BE2C (cell line): ENCODE measurements at regions not wholly inside any gene's neighbourhood (a gene's known extent, or its start where the extent isn't known, plus 50 kb on each side); places are given as distances from the start of the nearest gene placed in this dataset.

ENCODE experiments used
- DNase-seq: peaks from one replicate; pipeline ENCODE4 v3.0.0-alpha.2; 2020
- H3K27me3 ChIP-seq: fragments of 250-450 bp; sonication (Bioruptor Pico); 2 replicates; pipeline ENCODE4 v1.5.1; 2020; ENCODE audit warnings: mild to moderate bottlenecking
- H3K36me3 ChIP-seq: fragments of 250-450 bp; sonication (Bioruptor Pico); 2 replicates; pipeline ENCODE4 v1.5.1; 2020; ENCODE audit warnings: mild to moderate bottlenecking
- H3K4me1 ChIP-seq: fragments of 250-450 bp; sonication (Bioruptor Pico); 2 replicates; pipeline ENCODE4 v1.5.1; 2020
- H3K4me3 ChIP-seq: 2 replicates; pipeline ENCODE4 v1.5.1; 2011; ENCODE audit warnings: low read depth, low read length
- H3K9me3 ChIP-seq: fragments of 250-450 bp; sonication (Bioruptor Pico); 2 replicates; pipeline ENCODE4 v1.5.1; 2020
- CTCF ChIP-seq: IDR thresholded peaks from 2 replicates; pipeline ENCODE4 v1.5.1; 2012; ENCODE audit warnings: mild to moderate bottlenecking, low read depth, low read length

GRCh38 chr6:11854408-11855165, 76.0 kb upstream of the ADTRP start:
- no peak for TF ChIP-seq CTCF
- Histone ChIP-seq H3K27me3 (no peaks in the 10 kb centered on the region), H3K36me3 (no peaks in the 10 kb centered on the region), H3K9me3 (no peaks in the 10 kb centered on the region), H3K4me1 (no peaks in the 10 kb centered on the region), H3K4me3 (no peak overlapping the region)
- DNase-seq = no peak

GRCh38 chr6:11853678-11854407, 75.2 kb upstream of the ADTRP start:
- no peak for TF ChIP-seq CTCF
- Histone ChIP-seq H3K27me3 (no peaks in the 10 kb centered on the region), H3K9me3 (no peaks in the 10 kb centered on the region), H3K4me3 (no peak overlapping the region), H3K36me3 (no peaks in the 10 kb centered on the region), H3K4me1 (no peaks in the 10 kb centered on the region)
- no peak for DNase-seq

- Histone ChIP-seq H3K27me3 (no peaks in the 10 kb centered on the region), H3K36me3 (no peaks in the 10 kb centered on the region), H3K9me3 (no peaks in the 10 kb centered on the region), H3K4me1 (no peaks in the 10 kb centered on the region), H3K4me3 (no peak overlapping the region)
- no peak for TF ChIP-seq CTCF
- no peak for DNase-seq
Measured at GRCh38 chr6:11852061-11852651, 73.6 kb upstream of the ADTRP start.

- no peak for TF ChIP-seq CTCF
- DNase-seq = no peak
- Histone ChIP-seq H3K4me3 (no peak overlapping the region), H3K9me3 (no peaks in the 10 kb centered on the region), H3K4me1 (no peaks in the 10 kb centered on the region), H3K36me3 (no peaks in the 10 kb centered on the region), H3K27me3 (no peaks in the 10 kb centered on the region)
Measured at GRCh38 chr6:11851387-11851786, 72.8 kb upstream of the ADTRP start.

GRCh38 chr6:11848852-11849731, 70.5 kb upstream of the ADTRP start:
- no peaks in the 10 kb centered on the region for H3K36me3 ChIP-seq
- no peak for DNase-seq
- no peaks in the 10 kb centered on the region for H3K27me3 ChIP-seq
- TF ChIP-seq CTCF = no peak
- H3K9me3 ChIP-seq = no peaks in the 10 kb centered on the region
- no peak overlapping the region for H3K4me3 ChIP-seq
- no peaks in the 10 kb centered on the region for H3K4me1 ChIP-seq
